DND-41 (cell line): ENCODE measurements at regions not wholly inside any gene's neighbourhood (a gene's known extent, or its start where the extent isn't known, plus 50 kb on each side); places are given as distances from the start of the nearest gene placed in this dataset.

Source experiments
- CTCF ChIP-seq: IDR thresholded peaks from 2 replicates; pipeline ENCODE4 v1.5.1; 2012; ENCODE audit warnings: borderline replicate concordance, low read length, moderate library complexity, mild to moderate bottlenecking; ENCODE audit not compliant: poor library complexity, severe bottlenecking; ENCODE audit errors: extremely low read depth
- EZH2 ChIP-seq: IDR thresholded peaks from 3 replicates; pipeline ENCODE4 v1.6.1; 2012; ENCODE audit warnings: borderline replicate concordance, low read depth, mild to moderate bottlenecking, moderate library complexity, low read length, inconsistent platforms; ENCODE audit not compliant: severe bottlenecking

DNA sequence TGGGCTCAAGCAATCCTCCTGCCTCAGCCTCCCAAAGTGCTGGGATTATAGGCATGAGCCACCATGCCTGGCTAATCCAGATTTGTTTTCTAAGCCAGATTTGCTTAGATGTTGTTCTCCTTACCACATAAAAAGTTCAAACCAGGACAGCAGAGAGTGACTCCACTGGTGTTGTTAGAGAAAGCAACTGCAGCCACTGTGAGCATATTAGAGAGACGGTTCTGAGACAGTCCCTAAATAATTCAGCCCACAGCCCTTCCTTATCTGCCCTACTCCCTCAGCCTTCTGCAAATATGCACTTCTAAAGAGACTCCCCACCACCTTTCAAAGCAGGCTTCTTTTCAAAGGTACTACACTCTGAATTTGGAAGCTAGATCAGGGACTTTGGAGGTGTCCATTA is 96.1 kb downstream of the DRD1 start:
- TF ChIP-seq CTCF (no peak), EZH2 (no peak)
